ENCODE measurements at regions not wholly inside any gene's neighbourhood (a gene's known extent, or its start where the extent isn't known, plus 50 kb on each side); places are given as distances from the start of the nearest gene placed in this dataset.

DNA sequence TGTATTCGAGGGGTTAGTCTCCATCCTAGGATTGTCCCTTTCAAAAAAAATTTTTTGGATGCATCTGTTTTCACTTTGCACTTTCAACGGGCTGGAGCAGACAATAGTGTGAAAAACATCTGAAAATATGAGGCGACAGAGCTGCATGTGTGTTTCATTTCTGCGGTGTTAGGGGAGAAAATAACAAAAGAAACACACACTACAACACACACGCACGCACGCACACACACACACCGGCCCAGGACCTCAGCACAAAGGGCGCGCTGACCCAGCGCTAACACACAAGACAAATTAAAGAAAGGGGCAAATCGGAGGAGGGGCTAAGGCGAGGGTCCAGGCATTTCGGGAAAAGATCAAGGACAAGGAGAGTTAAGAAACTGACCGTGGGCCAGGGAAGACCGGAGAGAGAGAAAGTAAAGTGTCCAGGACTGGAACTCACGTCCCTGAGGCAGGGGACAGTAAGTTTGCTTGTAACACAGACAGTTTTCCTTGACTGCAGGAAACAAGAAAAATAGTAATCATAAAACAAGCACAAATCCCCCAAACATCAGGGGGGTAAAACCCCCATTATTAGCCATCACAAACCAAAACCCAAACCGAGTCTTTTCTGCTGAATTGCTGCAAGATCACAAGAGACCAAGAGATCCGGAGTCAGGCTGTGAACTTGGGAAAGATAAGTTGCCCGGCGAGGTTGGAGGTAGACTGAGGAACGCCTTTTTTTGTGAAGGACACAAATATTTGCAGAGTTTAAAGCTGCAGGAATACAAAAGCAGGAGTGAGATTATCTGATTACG lies 302.1 kb downstream of the PARP8 start:
- TF ChIP-seq, protein P1, sequence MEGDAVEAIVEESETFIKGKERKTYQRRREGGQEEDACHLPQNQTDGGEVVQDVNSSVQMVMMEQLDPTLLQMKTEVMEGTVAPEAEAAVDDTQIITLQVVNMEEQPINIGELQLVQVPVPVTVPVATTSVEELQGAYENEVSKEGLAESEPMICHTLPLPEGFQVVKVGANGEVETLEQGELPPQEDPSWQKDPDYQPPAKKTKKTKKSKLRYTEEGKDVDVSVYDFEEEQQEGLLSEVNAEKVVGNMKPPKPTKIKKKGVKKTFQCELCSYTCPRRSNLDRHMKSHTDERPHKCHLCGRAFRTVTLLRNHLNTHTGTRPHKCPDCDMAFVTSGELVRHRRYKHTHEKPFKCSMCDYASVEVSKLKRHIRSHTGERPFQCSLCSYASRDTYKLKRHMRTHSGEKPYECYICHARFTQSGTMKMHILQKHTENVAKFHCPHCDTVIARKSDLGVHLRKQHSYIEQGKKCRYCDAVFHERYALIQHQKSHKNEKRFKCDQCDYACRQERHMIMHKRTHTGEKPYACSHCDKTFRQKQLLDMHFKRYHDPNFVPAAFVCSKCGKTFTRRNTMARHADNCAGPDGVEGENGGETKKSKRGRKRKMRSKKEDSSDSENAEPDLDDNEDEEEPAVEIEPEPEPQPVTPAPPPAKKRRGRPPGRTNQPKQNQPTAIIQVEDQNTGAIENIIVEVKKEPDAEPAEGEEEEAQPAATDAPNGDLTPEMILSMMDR (IDR thresholded peaks at IDR 0.05 in 4 of 5, conservative IDR thresholded peaks at IDR 0.05 in 1 of 5), result no peak
- TF ChIP-seq POLR2A (IDR thresholded peaks at IDR 0.05), result no peak

Data from gastrocnemius medialis (tissue), 4 donors.